Astrocyte (in vitro differentiated cells and primary cell): ENCODE measurements at regions not wholly inside any gene's neighbourhood (a gene's known extent, or its start where the extent isn't known, plus 50 kb on each side); places are given as distances from the start of the nearest gene placed in this dataset.

Experiments used
- DNase-seq: peaks from one replicate; pipeline ENCODE4 v3.0.0-alpha.2; 2010; ENCODE audit warnings: low read depth
- FAIRE-seq: peaks from 2 replicates; lab custom pipeline; 2011; peaks lifted over from hg19 to GRCh38; lab: Jason Lieb, UNC
- H2AFZ ChIP-seq: 2 replicates; pipeline ENCODE4 v1.6.0; 2012; ENCODE audit warnings: low read depth, low read length, inconsistent platforms
- H3K27ac ChIP-seq: 2 replicates; pipeline ENCODE4 v1.5.1; 2011; ENCODE audit warnings: low read depth, low read length, inconsistent platforms
- H3K27me3 ChIP-seq: 2 replicates; pipeline ENCODE4 v1.6.0; 2011; ENCODE audit warnings: low read length, inconsistent platforms; ENCODE audit not compliant: insufficient read depth
- H3K36me3 ChIP-seq: 2 replicates; pipeline ENCODE4 v1.5.1; 2011; ENCODE audit warnings: low read length, inconsistent platforms; ENCODE audit not compliant: insufficient read depth
- H3K4me1 ChIP-seq: 2 replicates; pipeline ENCODE4 v1.5.1; 2011; ENCODE audit warnings: low read length, inconsistent platforms; ENCODE audit not compliant: insufficient read depth
- H3K4me2 ChIP-seq: 2 replicates; pipeline ENCODE4 v1.6.0; 2012; ENCODE audit warnings: low read length, inconsistent platforms
- H3K4me3 ChIP-seq: 2 replicates; pipeline ENCODE4 v1.5.1; 2011; ENCODE audit warnings: low read depth, mild to moderate bottlenecking, low read length, inconsistent platforms; ENCODE audit not compliant: insufficient read depth
- H3K79me2 ChIP-seq: 2 replicates; pipeline ENCODE4 v1.6.0; 2012; ENCODE audit warnings: mild to moderate bottlenecking, low read length, inconsistent platforms; ENCODE audit not compliant: insufficient read depth
- H3K9ac ChIP-seq: 2 replicates; pipeline ENCODE4 v1.6.0; 2012; ENCODE audit warnings: mild to moderate bottlenecking, low read length, inconsistent platforms
- H3K9me3 ChIP-seq: 2 replicates; pipeline ENCODE4 v1.5.1; 2012; ENCODE audit warnings: low read depth, mild to moderate bottlenecking, low read length, inconsistent platforms; ENCODE audit not compliant: insufficient read depth
- H4K20me1 ChIP-seq: 2 replicates; pipeline ENCODE4 v1.6.0; 2012; ENCODE audit warnings: low read length, inconsistent platforms; ENCODE audit not compliant: insufficient read depth
- H3K27ac Mint-ChIP-seq: one replicate; pipeline ENCODE4 v1.8.0; 2021; ENCODE audit warnings: mild to moderate bottlenecking, mixed read lengths; ENCODE audit not compliant: unreplicated experiment
- H3K27me3 Mint-ChIP-seq: one replicate; pipeline ENCODE4 v1.8.0; 2021; ENCODE audit warnings: low read depth, mixed read lengths; ENCODE audit not compliant: unreplicated experiment
- H3K36me3 Mint-ChIP-seq: one replicate; pipeline ENCODE4 v1.8.0; 2021; ENCODE audit warnings: low read depth, mixed read lengths; ENCODE audit not compliant: unreplicated experiment
- H3K4me1 Mint-ChIP-seq: one replicate; pipeline ENCODE4 v1.8.0; 2021; ENCODE audit warnings: low read depth, mixed read lengths; ENCODE audit not compliant: unreplicated experiment
- H3K4me3 Mint-ChIP-seq: one replicate; pipeline ENCODE4 v1.8.0; 2021; ENCODE audit warnings: mild to moderate bottlenecking, moderate library complexity, mixed read lengths; ENCODE audit not compliant: unreplicated experiment
- H3K9me3 Mint-ChIP-seq: one replicate; pipeline ENCODE4 v1.8.0; 2021; ENCODE audit warnings: mild to moderate bottlenecking, mixed read lengths; ENCODE audit not compliant: unreplicated experiment
- CTCF ChIP-seq: IDR thresholded peaks from 2 replicates; pipeline ENCODE4 v1.5.1; 2011; ENCODE audit warnings: low read depth, mild to moderate bottlenecking, inconsistent platforms, low read length, moderate library complexity; ENCODE audit not compliant: insufficient read depth
- EZH2 ChIP-seq: IDR thresholded peaks from 2 replicates; pipeline ENCODE4 v1.6.1; 2012; ENCODE audit warnings: mild to moderate bottlenecking, low read length, inconsistent platforms; ENCODE audit not compliant: insufficient read depth

DNA sequence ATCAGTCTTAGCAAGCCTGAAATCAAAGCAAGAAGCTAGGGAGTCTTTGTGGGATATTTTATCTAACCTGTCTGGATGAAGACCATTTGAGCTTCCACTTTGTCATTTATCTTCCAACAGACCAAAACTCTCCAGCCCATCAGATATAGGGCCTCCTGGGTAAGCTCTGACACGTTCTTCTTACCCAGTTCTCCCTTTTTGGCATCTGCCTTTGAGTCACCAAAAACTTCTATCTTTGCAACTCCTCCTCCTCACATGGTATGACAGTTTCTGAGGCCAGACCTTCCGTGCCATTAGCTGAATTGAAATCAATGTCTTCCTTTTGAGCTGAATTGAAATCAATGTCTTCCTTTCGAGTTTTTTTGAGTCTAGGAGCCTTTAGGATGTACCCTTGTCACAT lies 156.6 kb upstream of the SPRY4 start:
- H3K9me3 Mint-ChIP-seq = peaks cover 15% of the 10 kb centered on the region
- TF ChIP-seq EZH2 (no peak), CTCF (no peak)

GRCh38 chr5:142479854-142480519 lies 155.2 kb upstream of the SPRY4 start:
- Histone ChIP-seq H3K36me3 (no peaks in the 10 kb centered on the region), H4K20me1 (no peaks in the 10 kb centered on the region), H3K4me3 (no peak overlapping the region), H3K9ac (no peak overlapping the region), H2AFZ (no peak overlapping the region), H3K27ac (no peak overlapping the region), H3K9me3 (peaks cover 4% of the 10 kb centered on the region), H3K4me1 (peaks cover 7% of the 10 kb centered on the region), H3K4me2 (no peak overlapping the region), H3K79me2 (no peaks in the 10 kb centered on the region), H3K27me3 (no peaks in the 10 kb centered on the region)
- Mint-ChIP-seq H3K27ac (no peak overlapping the region), H3K36me3 (peaks cover 8% of the 10 kb centered on the region), H3K27me3 (peaks cover 9% of the 10 kb centered on the region), H3K4me3 (no peak overlapping the region), H3K4me1 (peaks cover 9% of the 10 kb centered on the region), H3K9me3 (peaks cover 12% of the 10 kb centered on the region)
- DNase-seq (no peak), FAIRE-seq (no peak)
- TF ChIP-seq EZH2 (no peak), CTCF (no peak)

More for the DNA sequence above, 156.6 kb upstream of the SPRY4 start:
- Mint-ChIP-seq H3K36me3 (peaks cover 8% of the 10 kb centered on the region), H3K27ac (no peak overlapping the region), H3K4me3 (no peak overlapping the region), H3K4me1 (peaks cover 8% of the 10 kb centered on the region), H3K27me3 (peaks cover 9% of the 10 kb centered on the region)
- H3K27ac ChIP-seq = no peak overlapping the region
- no peak overlapping the region for H3K4me3 ChIP-seq
- peaks cover 4% of the 10 kb centered on the region for H3K9me3 ChIP-seq
- no peaks in the 10 kb centered on the region for H4K20me1 ChIP-seq
- no peak overlapping the region for H3K9ac ChIP-seq
- FAIRE-seq = no peak
- no peak overlapping the region for H3K4me2 ChIP-seq
- no peaks in the 10 kb centered on the region for H3K79me2 ChIP-seq
- H2AFZ ChIP-seq = no peak overlapping the region
- H3K4me1 ChIP-seq = peaks cover 15% of the 10 kb centered on the region
- DNase-seq = no peak
- H3K27me3 ChIP-seq = no peaks in the 10 kb centered on the region
- no peaks in the 10 kb centered on the region for H3K36me3 ChIP-seq

- no peaks in the 10 kb centered on the region for H4K20me1 ChIP-seq
- H3K9me3 ChIP-seq = peaks cover 4% of the 10 kb centered on the region
- no peak for TF ChIP-seq CTCF
- no peak for TF ChIP-seq EZH2
- no peak overlapping the region for H2AFZ ChIP-seq
- H3K27me3 Mint-ChIP-seq = peaks cover 9% of the 10 kb centered on the region
- no peak for FAIRE-seq
- H3K79me2 ChIP-seq = no peaks in the 10 kb centered on the region
- no peak for DNase-seq
- no peak overlapping the region for H3K4me3 ChIP-seq
- H3K36me3 ChIP-seq = no peaks in the 10 kb centered on the region
- no peak overlapping the region for H3K27ac ChIP-seq
- peaks cover 8% of the 10 kb centered on the region for H3K36me3 Mint-ChIP-seq
- H3K9ac ChIP-seq = no peak overlapping the region
- H3K4me2 ChIP-seq = no peak overlapping the region
- no peak overlapping the region for H3K27ac Mint-ChIP-seq
- H3K4me1 Mint-ChIP-seq = peaks cover 10% of the 10 kb centered on the region
- H3K27me3 ChIP-seq = no peaks in the 10 kb centered on the region
- H3K4me1 ChIP-seq = no peaks in the 10 kb centered on the region
- no peak overlapping the region for H3K4me3 Mint-ChIP-seq
- peaks cover 12% of the 10 kb centered on the region for H3K9me3 Mint-ChIP-seq
These were observed 154.3 kb upstream of the SPRY4 start for GRCh38 chr5:142479150-142479549.
